Body of pancreas (tissue), 4 donors: ENCODE measurements at regions not wholly inside any gene's neighbourhood (a gene's known extent, or its start where the extent isn't known, plus 50 kb on each side); places are given as distances from the start of the nearest gene placed in this dataset.

ENCODE experiments used
- POLR2A ChIP-seq, 3 donors: fragments of 450-650 bp; IDR thresholded peaks; one replicate each; pipeline ENCODE4 v1.6.1; 2016; ENCODE audit warnings: antibody characterized with exemption in 3 of 3, mild to moderate bottlenecking in 2 of 3
- TF ChIP-seq, protein P1 (sequence below), 7 experiments: fragments of 450-650 bp in 4 of 7; fragments of 200-600 bp in 3 of 7; sonication (generic) in 3 of 7; IDR thresholded peaks; one replicate each; pipeline ENCODE4 v1.5.1; 2016 to 2019; ENCODE audit warnings: antibody characterized with exemption in 7 of 7

DNA sequence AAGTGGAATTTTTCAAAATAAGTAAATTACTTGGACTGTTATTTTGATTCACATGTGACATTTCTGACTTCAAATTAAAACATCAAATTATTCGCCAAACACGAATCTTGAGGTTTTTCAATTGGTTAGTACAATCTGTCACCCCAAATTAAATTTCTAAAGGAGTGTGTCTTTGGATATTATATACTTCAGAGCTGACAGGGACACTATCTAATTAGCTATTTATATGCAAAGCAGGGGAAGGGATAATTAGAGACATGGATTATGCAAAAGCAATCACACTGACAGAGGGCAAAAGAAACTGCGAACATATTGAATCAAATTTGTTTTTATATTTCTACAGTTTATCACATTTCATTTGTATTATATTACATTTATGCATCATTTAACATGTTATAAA lies 433.0 kb downstream of the KIF2B start:
- TF ChIP-seq, protein P1, sequence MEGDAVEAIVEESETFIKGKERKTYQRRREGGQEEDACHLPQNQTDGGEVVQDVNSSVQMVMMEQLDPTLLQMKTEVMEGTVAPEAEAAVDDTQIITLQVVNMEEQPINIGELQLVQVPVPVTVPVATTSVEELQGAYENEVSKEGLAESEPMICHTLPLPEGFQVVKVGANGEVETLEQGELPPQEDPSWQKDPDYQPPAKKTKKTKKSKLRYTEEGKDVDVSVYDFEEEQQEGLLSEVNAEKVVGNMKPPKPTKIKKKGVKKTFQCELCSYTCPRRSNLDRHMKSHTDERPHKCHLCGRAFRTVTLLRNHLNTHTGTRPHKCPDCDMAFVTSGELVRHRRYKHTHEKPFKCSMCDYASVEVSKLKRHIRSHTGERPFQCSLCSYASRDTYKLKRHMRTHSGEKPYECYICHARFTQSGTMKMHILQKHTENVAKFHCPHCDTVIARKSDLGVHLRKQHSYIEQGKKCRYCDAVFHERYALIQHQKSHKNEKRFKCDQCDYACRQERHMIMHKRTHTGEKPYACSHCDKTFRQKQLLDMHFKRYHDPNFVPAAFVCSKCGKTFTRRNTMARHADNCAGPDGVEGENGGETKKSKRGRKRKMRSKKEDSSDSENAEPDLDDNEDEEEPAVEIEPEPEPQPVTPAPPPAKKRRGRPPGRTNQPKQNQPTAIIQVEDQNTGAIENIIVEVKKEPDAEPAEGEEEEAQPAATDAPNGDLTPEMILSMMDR (IDR thresholded peaks at IDR 0.05), result no peak
- TF ChIP-seq POLR2A (IDR thresholded peaks at IDR 0.05), result no peak
